GM06990 (cell line): ENCODE measurements at regions not wholly inside any gene's neighbourhood (a gene's known extent, or its start where the extent isn't known, plus 50 kb on each side); places are given as distances from the start of the nearest gene placed in this dataset.

Experiments
- DNase-seq: peaks from one replicate; pipeline ENCODE4 v3.0.0-alpha.2; 2011; ENCODE audit not compliant: insufficient read length; ENCODE audit errors: extremely low read depth
- H3K27me3 ChIP-seq: replicated peaks from 2 replicates; pipeline ENCODE4 v1.6.0; 2011; ENCODE audit warnings: low read length; ENCODE audit not compliant: control insufficient read depth, insufficient read depth
- H3K36me3 ChIP-seq: 2 replicates; pipeline ENCODE4 v1.5.1; 2011; ENCODE audit warnings: low read length; ENCODE audit not compliant: control insufficient read depth, insufficient read depth
- H3K4me3 ChIP-seq: replicated peaks from 2 replicates; pipeline ENCODE4 v1.5.1; 2011; ENCODE audit warnings: low read depth, mild to moderate bottlenecking, control low read depth, low read length
- CTCF ChIP-seq: IDR thresholded peaks from 2 replicates; pipeline ENCODE4 v1.5.1; 2011; ENCODE audit warnings: low read length, control low read depth, mild to moderate bottlenecking, inconsistent platforms; ENCODE audit not compliant: insufficient read depth, poor library complexity, severe bottlenecking

GRCh38 chr3:83002869-83003445 lies 1241.5 kb upstream of the GBE1 start:
- no peak overlapping the region for H3K4me3 ChIP-seq
- H3K36me3 ChIP-seq, result no peaks in the 10 kb centered on the region
- DNase-seq, result no peak
- no peak for TF ChIP-seq CTCF
- H3K27me3 ChIP-seq, result no peaks in the 10 kb centered on the region

GRCh38 chr3:82999777-83000176 lies 1238.3 kb upstream of the GBE1 start:
- no peak overlapping the region for H3K4me3 ChIP-seq
- H3K27me3 ChIP-seq, result no peaks in the 10 kb centered on the region
- no peak for DNase-seq
- H3K36me3 ChIP-seq, result no peaks in the 10 kb centered on the region
- no peak for TF ChIP-seq CTCF

GRCh38 chr3:82978368-82978767 lies 1216.9 kb upstream of the GBE1 start:
- H3K36me3 ChIP-seq, result no peaks in the 10 kb centered on the region
- no peaks in the 10 kb centered on the region for H3K27me3 ChIP-seq
- no peak overlapping the region for H3K4me3 ChIP-seq
- no peak for DNase-seq
- no peak for TF ChIP-seq CTCF

- H3K27me3 ChIP-seq, result no peaks in the 10 kb centered on the region
- no peak overlapping the region for H3K4me3 ChIP-seq
- TF ChIP-seq CTCF, result no peak
- DNase-seq, result no peak
- no peaks in the 10 kb centered on the region for H3K36me3 ChIP-seq
Measured at GRCh38 chr3:82977871-82978270, 1216.4 kb upstream of the GBE1 start.

- H3K4me3 ChIP-seq, result no peak overlapping the region
- no peak for TF ChIP-seq CTCF
- DNase-seq, result no peak
- no peaks in the 10 kb centered on the region for H3K27me3 ChIP-seq
- H3K36me3 ChIP-seq, result no peaks in the 10 kb centered on the region
Measured at GRCh38 chr3:82973791-82974190, 1212.3 kb upstream of the GBE1 start.

GRCh38 chr3:82960379-82960778 lies 1198.9 kb upstream of the GBE1 start:
- no peaks in the 10 kb centered on the region for H3K27me3 ChIP-seq
- no peak for DNase-seq
- no peak for TF ChIP-seq CTCF

More at GRCh38 chr3:82960379-82960778, 1198.9 kb upstream of the GBE1 start:
- no peak overlapping the region for H3K4me3 ChIP-seq
- H3K36me3 ChIP-seq, result no peaks in the 10 kb centered on the region
